Neuronal stem cell (in vitro differentiated cells): ENCODE measurements at regions not wholly inside any gene's neighbourhood (a gene's known extent, or its start where the extent isn't known, plus 50 kb on each side); places are given as distances from the start of the nearest gene placed in this dataset.
"Not testable (repeated sequence)": the region's sequence is repeated elsewhere in the genome, so short reads cannot be mapped to it uniquely, and the experiment has no call there.

ENCODE experiments used
- DNase-seq: peaks from one replicate; pipeline ENCODE4 v3.0.0-alpha.2; 2013; ENCODE audit warnings: low spot score
- H2AFZ ChIP-seq: one replicate; pipeline ENCODE4 v1.6.1; 2013; ENCODE audit warnings: mild to moderate bottlenecking, low read length, inconsistent platforms
- H2AK5ac ChIP-seq: 2 replicates; pipeline ENCODE4 v1.6.1; 2013; ENCODE audit warnings: low read depth, mild to moderate bottlenecking, inconsistent platforms, low read length, moderate library complexity, mixed read lengths
- H2BK120ac ChIP-seq: 2 replicates; pipeline ENCODE4 v1.6.1; 2013; ENCODE audit warnings: low read depth, mild to moderate bottlenecking, inconsistent platforms, low read length, moderate library complexity, mixed read lengths
- H2BK12ac ChIP-seq: one replicate; pipeline ENCODE4 v1.6.1; 2013; ENCODE audit warnings: low read length, inconsistent platforms
- H2BK15ac ChIP-seq: 2 replicates; pipeline ENCODE4 v1.6.1; 2013; ENCODE audit warnings: mild to moderate bottlenecking, low read length, inconsistent platforms, mixed read lengths
- H2BK5ac ChIP-seq: one replicate; pipeline ENCODE4 v1.6.1; 2013; ENCODE audit warnings: inconsistent platforms, mild to moderate bottlenecking, low read length, moderate library complexity
- H3K14ac ChIP-seq: one replicate; pipeline ENCODE4 v1.6.1; 2013; ENCODE audit warnings: low read length, inconsistent platforms
- H3K18ac ChIP-seq: 2 replicates; pipeline ENCODE4 v1.6.1; 2013; ENCODE audit warnings: low read length, inconsistent platforms
- H3K23ac ChIP-seq: 2 replicates; pipeline ENCODE4 v1.6.1; 2013; ENCODE audit warnings: low read depth, mild to moderate bottlenecking, mixed read lengths, low read length, inconsistent platforms; ENCODE audit not compliant: poor library complexity
- H3K27ac ChIP-seq: replicated peaks from 3 replicates; pipeline ENCODE4 v1.5.1; 2013; ENCODE audit warnings: low read length, inconsistent platforms
- H3K27me3 ChIP-seq, 3 experiments: 2 replicates each; pipeline ENCODE4 v1.6.1; 2013; ENCODE audit warnings: low read length in 3 of 3, mild to moderate bottlenecking in 2 of 3, inconsistent platforms in 1 of 3, low read depth in 1 of 3, mixed read lengths in 1 of 3, moderate library complexity in 1 of 3; ENCODE audit not compliant: control insufficient read depth in 3 of 3, insufficient read depth in 3 of 3
- H3K36me3 ChIP-seq, 2 donors: replicated peaks in 1 of 2; 2 replicates each; pipeline ENCODE4 v1.6.1; 2013; ENCODE audit warnings: low read length in 2 of 2; ENCODE audit not compliant: control insufficient read depth in 2 of 2, insufficient read depth in 2 of 2
- H3K4ac ChIP-seq: 2 replicates; pipeline ENCODE4 v1.6.1; 2013; ENCODE audit warnings: inconsistent platforms, mild to moderate bottlenecking, low read length, moderate library complexity
- H3K4me1 ChIP-seq, 2 donors: 1 replicate in 1 of 2; 2 replicates in 1 of 2; pipeline ENCODE4 v1.6.1; 2013; ENCODE audit warnings: low read length in 2 of 2, low read depth in 1 of 2; ENCODE audit not compliant: control insufficient read depth in 2 of 2, insufficient read depth in 1 of 2
- H3K4me2 ChIP-seq: one replicate; pipeline ENCODE4 v1.6.1; 2013; ENCODE audit warnings: mild to moderate bottlenecking, low read length, inconsistent platforms; ENCODE audit not compliant: insufficient read depth, poor library complexity, severe bottlenecking
- H3K4me3 ChIP-seq, 2 donors: 2 replicates each; pipeline ENCODE4 v1.5.1; 2013; ENCODE audit warnings: low read length in 2 of 2, mild to moderate bottlenecking in 2 of 2, inconsistent platforms in 1 of 2, moderate library complexity in 1 of 2
- H3K79me1 ChIP-seq: one replicate; pipeline ENCODE4 v1.6.1; 2013; ENCODE audit warnings: low read depth, mild to moderate bottlenecking, inconsistent platforms, low read length, moderate library complexity
- H3K9ac ChIP-seq: one replicate; pipeline ENCODE4 v1.6.1; 2013; ENCODE audit warnings: mild to moderate bottlenecking, low read depth, low read length, inconsistent platforms; ENCODE audit not compliant: poor library complexity
- H3K9me3 ChIP-seq, 2 donors: replicated peaks in 1 of 2; 2 replicates each; pipeline versions ENCODE3 to v1.6.1; 2013; ENCODE audit warnings: low read length in 2 of 2, mild to moderate bottlenecking in 2 of 2, inconsistent platforms in 1 of 2, low read depth in 1 of 2, mixed read lengths in 1 of 2, moderate library complexity in 1 of 2; ENCODE audit not compliant: control insufficient read depth in 2 of 2, insufficient read depth in 1 of 2
- H4K8ac ChIP-seq: one replicate; pipeline ENCODE4 v1.6.1; 2013; ENCODE audit warnings: low read depth, mild to moderate bottlenecking, inconsistent platforms, low read length, moderate library complexity
- H4K91ac ChIP-seq: one replicate; pipeline ENCODE4 v1.6.1; 2013; ENCODE audit warnings: low read length, low read depth, mild to moderate bottlenecking, inconsistent platforms; ENCODE audit not compliant: poor library complexity
- WGBS, 2 donors: extraction: QIAGEN DNeasy Blood & Tissue Kit; methylation state at CpG; one replicate each; pipeline ENCODE4 v1.1.7; 2013; ENCODE audit warnings: missing lambda C conversion rate in 2 of 2, mixed read lengths in 1 of 2; ENCODE audit not compliant: insufficient read length in 2 of 2, insufficient replicate concordance in 1 of 2; ENCODE audit errors: extremely low coverage in 2 of 2; 5-methylcytosine and 5-hydroxymethylcytosine counted together

GRCh38 chr12:88367231-88367630, 213.0 kb downstream of the KITLG start:
- no peak overlapping the region for H3K4ac ChIP-seq
- H4K8ac ChIP-seq, result no peak overlapping the region
- no peak overlapping the region for H3K27ac ChIP-seq
- no peaks in the 10 kb centered on the region for H3K9me3 ChIP-seq
- H3K18ac ChIP-seq, result no peak overlapping the region
- no peak overlapping the region for H2AFZ ChIP-seq
- H3K4me3 ChIP-seq, result no peak overlapping the region
- no peak overlapping the region for H2BK120ac ChIP-seq
- no peak overlapping the region for H2BK5ac ChIP-seq
- no peak overlapping the region for H3K4me2 ChIP-seq
- no peak overlapping the region for H4K91ac ChIP-seq
- no peak overlapping the region for H2BK15ac ChIP-seq
- no peaks in the 10 kb centered on the region for H3K4me1 ChIP-seq
- no peaks in the 10 kb centered on the region for H3K36me3 ChIP-seq
- H3K79me1 ChIP-seq, result no peaks in the 10 kb centered on the region
- H3K23ac ChIP-seq, result no peak overlapping the region
- no peak overlapping the region for H2BK12ac ChIP-seq
- H3K27me3 ChIP-seq, result no peaks in the 10 kb centered on the region
- no peak overlapping the region for H3K9ac ChIP-seq
- no peak for DNase-seq
- H3K14ac ChIP-seq, result no peak overlapping the region
- no peak overlapping the region for H2AK5ac ChIP-seq

GRCh38 chr12:88368077-88368476, 212.2 kb downstream of the KITLG start:
- H3K79me1 ChIP-seq, H3K4ac ChIP-seq, H3K14ac ChIP-seq, H3K23ac ChIP-seq, H3K4me2 ChIP-seq, H3K27me3 ChIP-seq, H3K4me3 ChIP-seq, H3K27ac ChIP-seq, H2AK5ac ChIP-seq, DNase-seq, H2BK120ac ChIP-seq, H4K91ac ChIP-seq, H4K8ac ChIP-seq, H2BK12ac ChIP-seq, H2BK5ac ChIP-seq, H3K4me1 ChIP-seq, H3K9ac ChIP-seq, H2BK15ac ChIP-seq, H3K9me3 ChIP-seq, H3K18ac ChIP-seq, H3K36me3 ChIP-seq, H2AFZ ChIP-seq: not testable (repeated sequence)
- no CpG with 5 or more reads among the region's 5 CpGs for WGBS, 2 donors

GRCh38 chr12:88371416-88372183, 208.7 kb downstream of the KITLG start:
- no peak overlapping the region for H2BK15ac ChIP-seq
- no peak overlapping the region for H4K91ac ChIP-seq
- H4K8ac ChIP-seq, result no peak overlapping the region
- no peaks in the 10 kb centered on the region for H3K36me3 ChIP-seq
- no peak overlapping the region for H2BK120ac ChIP-seq
- no peak overlapping the region for H2AK5ac ChIP-seq
- no peak overlapping the region for H3K4me2 ChIP-seq
- WGBS, 2 donors, result no CpG with 5 or more reads among the region's 7 CpGs
- no peak overlapping the region for H3K4me3 ChIP-seq
- H3K14ac ChIP-seq, result no peak overlapping the region
- no peaks in the 10 kb centered on the region for H3K79me1 ChIP-seq
- no peaks in the 10 kb centered on the region for H3K4me1 ChIP-seq
- H3K9me3 ChIP-seq, result no peaks in the 10 kb centered on the region
- no peak overlapping the region for H2BK12ac ChIP-seq
- H3K18ac ChIP-seq, result no peak overlapping the region
- no peak overlapping the region for H2BK5ac ChIP-seq
- no peak overlapping the region for H3K27ac ChIP-seq
- H3K4ac ChIP-seq, result no peak overlapping the region
- no peak overlapping the region for H3K9ac ChIP-seq
- no peak for DNase-seq
- no peak overlapping the region for H3K23ac ChIP-seq
- no peaks in the 10 kb centered on the region for H3K27me3 ChIP-seq
- H2AFZ ChIP-seq, result no peak overlapping the region

GRCh38 chr12:88375306-88376305, 204.7 kb downstream of the KITLG start:
- Histone ChIP-seq H3K4me1 (no peaks in the 10 kb centered on the region), H2BK12ac (no peak overlapping the region), H3K14ac (no peak overlapping the region), H2BK15ac (no peak overlapping the region), H2AK5ac (no peak overlapping the region), H3K9me3 (no peaks in the 10 kb centered on the region), H2BK5ac (no peak overlapping the region), H3K18ac (no peak overlapping the region), H4K91ac (no peak overlapping the region), H4K8ac (no peak overlapping the region), H2AFZ (no peak overlapping the region), H3K27me3 (no peaks in the 10 kb centered on the region), H3K4me3 (no peak overlapping the region), H3K9ac (no peak overlapping the region), H3K23ac (no peak overlapping the region), H3K4ac (no peak overlapping the region), H3K27ac (no peak overlapping the region), H3K79me1 (no peaks in the 10 kb centered on the region), H2BK120ac (no peak overlapping the region), H3K36me3 (no peaks in the 10 kb centered on the region), H3K4me2 (no peak overlapping the region)
- DNase-seq, result no peak
- WGBS, 2 donors, result no CpG with 5 or more reads among the region's 6 CpGs
